Neutrophil (primary cell): ENCODE measurements at regions not wholly inside any gene's neighbourhood (a gene's known extent, or its start where the extent isn't known, plus 50 kb on each side); places are given as distances from the start of the nearest gene placed in this dataset.

Experiments used
- H3K27ac ChIP-seq: fragments of 200-600 bp; sonication (generic); 2 replicates; pipeline ENCODE4 v1.5.1; 2016; ENCODE audit warnings: mild to moderate bottlenecking, moderate library complexity
- H3K27me3 ChIP-seq: fragments of 200-600 bp; sonication (generic); 2 replicates; pipeline ENCODE4 v1.6.0; 2016; ENCODE audit warnings: mild to moderate bottlenecking
- H3K36me3 ChIP-seq: fragments of 200-600 bp; sonication (generic); 2 replicates; pipeline ENCODE4 v1.5.1; 2017
- H3K4me1 ChIP-seq, 2 experiments: fragments of 200-600 bp in 1 of 2; sonication (generic) in 1 of 2; 1 replicate in 1 of 2; 2 replicates in 1 of 2; pipeline versions ENCODE4 v1.5.1 to v1.6.1; 2013 to 2016; ENCODE audit warnings: low read depth in 1 of 2, low read length in 1 of 2, mild to moderate bottlenecking in 1 of 2, moderate library complexity in 1 of 2; ENCODE audit not compliant: control insufficient read depth in 1 of 2, insufficient read depth in 1 of 2
- H3K4me3 ChIP-seq, 2 experiments: fragments of 200-600 bp in 1 of 2; sonication (generic) in 1 of 2; 1 replicate in 1 of 2; 2 replicates in 1 of 2; pipeline ENCODE4 v1.5.1; 2013 to 2016; ENCODE audit warnings: low read depth in 1 of 2, low read length in 1 of 2, mild to moderate bottlenecking in 1 of 2, moderate library complexity in 1 of 2
- H3K9me3 ChIP-seq: fragments of 200-600 bp; sonication (generic); 2 replicates; pipeline ENCODE4 v1.5.1; 2016
- TF ChIP-seq, protein P1 (sequence below): fragments of 200-600 bp; sonication (generic); IDR thresholded peaks from 2 replicates; pipeline ENCODE4 v1.5.1; 2016; ENCODE audit warnings: antibody characterized with exemption

DNA sequence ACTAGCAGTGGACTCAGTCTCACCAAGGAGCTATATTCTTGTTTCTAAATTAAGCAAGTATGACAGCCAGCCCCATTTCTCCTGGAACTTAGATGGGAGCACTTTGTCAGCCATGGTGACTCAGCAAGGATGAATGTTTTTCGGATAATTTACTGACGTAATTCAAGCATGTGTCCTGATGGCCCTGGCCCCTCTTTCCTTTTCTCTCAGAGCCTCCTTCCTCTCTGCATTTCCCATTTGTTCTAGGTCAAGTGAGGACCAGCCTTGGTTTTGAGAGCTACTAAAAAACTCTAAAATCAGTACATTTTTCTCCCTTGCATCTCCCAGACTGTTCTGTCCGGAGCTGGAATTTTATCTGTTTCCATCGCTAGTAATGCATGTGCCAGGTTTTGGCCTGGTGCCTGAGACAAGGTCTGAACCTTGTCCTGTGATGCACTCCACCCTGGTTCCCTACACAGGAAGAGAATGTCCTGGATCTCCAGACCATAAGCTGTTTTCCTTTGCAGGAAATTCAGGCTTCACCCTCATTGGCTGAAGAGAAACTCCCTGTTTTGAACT is 256.6 kb upstream of the ROPN1 start:
- TF ChIP-seq, protein P1, sequence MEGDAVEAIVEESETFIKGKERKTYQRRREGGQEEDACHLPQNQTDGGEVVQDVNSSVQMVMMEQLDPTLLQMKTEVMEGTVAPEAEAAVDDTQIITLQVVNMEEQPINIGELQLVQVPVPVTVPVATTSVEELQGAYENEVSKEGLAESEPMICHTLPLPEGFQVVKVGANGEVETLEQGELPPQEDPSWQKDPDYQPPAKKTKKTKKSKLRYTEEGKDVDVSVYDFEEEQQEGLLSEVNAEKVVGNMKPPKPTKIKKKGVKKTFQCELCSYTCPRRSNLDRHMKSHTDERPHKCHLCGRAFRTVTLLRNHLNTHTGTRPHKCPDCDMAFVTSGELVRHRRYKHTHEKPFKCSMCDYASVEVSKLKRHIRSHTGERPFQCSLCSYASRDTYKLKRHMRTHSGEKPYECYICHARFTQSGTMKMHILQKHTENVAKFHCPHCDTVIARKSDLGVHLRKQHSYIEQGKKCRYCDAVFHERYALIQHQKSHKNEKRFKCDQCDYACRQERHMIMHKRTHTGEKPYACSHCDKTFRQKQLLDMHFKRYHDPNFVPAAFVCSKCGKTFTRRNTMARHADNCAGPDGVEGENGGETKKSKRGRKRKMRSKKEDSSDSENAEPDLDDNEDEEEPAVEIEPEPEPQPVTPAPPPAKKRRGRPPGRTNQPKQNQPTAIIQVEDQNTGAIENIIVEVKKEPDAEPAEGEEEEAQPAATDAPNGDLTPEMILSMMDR, result no peak
- Histone ChIP-seq H3K27me3 (peaks cover 31% of the 10 kb centered on the region), H3K4me1 (no peaks in the 10 kb centered on the region), H3K36me3 (no peaks in the 10 kb centered on the region), H3K9me3 (no peaks in the 10 kb centered on the region), H3K4me3 (no peak overlapping the region), H3K27ac (no peak overlapping the region)

GRCh38 chr3:124249038-124249437 is 257.1 kb upstream of the ROPN1 start:
- no peak overlapping the region for H3K4me3 ChIP-seq
- TF ChIP-seq, protein P1, result no peak
- H3K4me1 ChIP-seq, result no peaks in the 10 kb centered on the region
- H3K36me3 ChIP-seq, result no peaks in the 10 kb centered on the region
- H3K9me3 ChIP-seq, result no peaks in the 10 kb centered on the region
- peaks cover 31% of the 10 kb centered on the region for H3K27me3 ChIP-seq
- no peak overlapping the region for H3K27ac ChIP-seq

- Histone ChIP-seq H3K9me3 (no peaks in the 10 kb centered on the region), H3K4me3 (no peak overlapping the region), H3K4me1 (no peaks in the 10 kb centered on the region), H3K27me3 (peaks cover 31% of the 10 kb centered on the region), H3K36me3 (no peaks in the 10 kb centered on the region), H3K27ac (no peak overlapping the region)
- TF ChIP-seq, protein P1, result no peak
These were observed 258.1 kb upstream of the ROPN1 start for GRCh38 chr3:124250053-124250452.

DNA sequence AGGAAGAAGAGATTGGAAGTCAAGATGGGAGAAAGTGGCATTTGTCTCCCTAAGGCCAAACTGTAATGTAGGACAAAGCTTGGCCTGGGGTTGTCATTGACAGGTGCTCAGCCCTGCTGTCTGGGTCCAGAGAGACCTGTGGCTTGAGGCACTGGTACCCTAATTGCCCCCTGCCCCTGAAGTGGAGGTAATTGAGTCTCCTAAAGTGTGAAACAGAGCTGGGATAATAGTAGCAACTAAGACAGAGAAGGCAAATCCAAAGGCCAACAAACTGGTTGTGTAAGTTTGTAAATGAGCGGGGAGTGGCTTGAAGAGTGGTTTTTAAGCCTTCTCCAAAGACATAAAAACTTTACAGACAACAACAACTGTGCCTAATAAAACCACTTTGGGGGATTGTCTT is 264.2 kb upstream of the ROPN1 start:
- no peak overlapping the region for H3K4me3 ChIP-seq
- TF ChIP-seq, protein P1, result no peak
- no peak overlapping the region for H3K27ac ChIP-seq
- H3K9me3 ChIP-seq, result no peaks in the 10 kb centered on the region
- no peaks in the 10 kb centered on the region for H3K27me3 ChIP-seq
- no peaks in the 10 kb centered on the region for H3K36me3 ChIP-seq
- H3K4me1 ChIP-seq, result no peaks in the 10 kb centered on the region

DNA sequence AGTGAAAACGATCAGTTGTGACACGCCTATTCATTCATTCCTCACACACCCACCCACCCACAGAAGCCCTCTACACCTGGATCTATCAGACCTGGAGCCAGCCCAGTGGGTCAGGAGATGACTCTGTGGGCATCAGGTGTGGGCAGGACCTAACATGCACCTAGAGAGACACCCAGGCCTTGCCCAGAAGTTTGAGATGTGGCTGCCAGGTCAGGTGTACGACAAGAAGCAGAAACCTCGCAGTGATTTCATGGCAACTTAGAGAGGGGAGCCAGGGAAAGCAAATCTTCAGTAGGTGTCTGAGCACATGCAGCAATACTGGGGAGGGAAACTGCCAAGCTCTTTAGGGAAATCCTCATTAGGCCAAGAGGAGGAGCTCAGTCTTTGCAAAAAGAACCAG is 264.7 kb upstream of the ROPN1 start:
- Histone ChIP-seq H3K4me3 (no peak overlapping the region), H3K27ac (no peak overlapping the region), H3K27me3 (no peaks in the 10 kb centered on the region)

More for the DNA sequence above, 264.7 kb upstream of the ROPN1 start:
- Histone ChIP-seq H3K36me3 (no peaks in the 10 kb centered on the region), H3K4me1 (no peaks in the 10 kb centered on the region), H3K9me3 (no peaks in the 10 kb centered on the region)
- TF ChIP-seq, protein P1, result no peak
